Body of pancreas (tissue), 4 donors: ENCODE measurements at regions not wholly inside any gene's neighbourhood (a gene's known extent, or its start where the extent isn't known, plus 50 kb on each side); places are given as distances from the start of the nearest gene placed in this dataset.

ENCODE experiments used
- POLR2A ChIP-seq, 3 donors: fragments of 450-650 bp; IDR thresholded peaks; one replicate each; pipeline ENCODE4 v1.6.1; 2016; ENCODE audit warnings: antibody characterized with exemption in 3 of 3, mild to moderate bottlenecking in 2 of 3
- TF ChIP-seq, protein P1 (sequence below), 7 experiments: fragments of 450-650 bp in 4 of 7; fragments of 200-600 bp in 3 of 7; sonication (generic) in 3 of 7; IDR thresholded peaks; one replicate each; pipeline ENCODE4 v1.5.1; 2016 to 2019; ENCODE audit warnings: antibody characterized with exemption in 7 of 7

DNA sequence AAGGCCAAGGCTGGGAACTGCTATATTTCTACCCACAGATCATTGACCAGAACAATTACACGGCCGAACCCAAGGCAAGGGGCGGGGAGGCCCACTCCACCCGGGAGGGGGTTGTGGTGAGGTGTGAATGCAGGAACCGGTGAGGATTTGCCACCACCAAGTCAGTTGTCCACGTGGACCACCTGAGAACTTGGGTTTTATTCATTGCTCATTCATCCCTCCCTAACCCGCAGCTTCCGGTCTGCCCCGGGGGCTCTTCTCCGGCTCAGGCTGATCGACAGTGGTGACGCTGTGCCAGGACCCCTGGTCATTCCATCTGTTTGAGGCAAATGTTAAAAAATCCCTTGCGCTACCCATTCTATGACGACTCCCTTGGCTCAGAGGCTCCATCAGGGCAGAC, 127.7 kb upstream of the RTL1 start:
- TF ChIP-seq, protein P1, sequence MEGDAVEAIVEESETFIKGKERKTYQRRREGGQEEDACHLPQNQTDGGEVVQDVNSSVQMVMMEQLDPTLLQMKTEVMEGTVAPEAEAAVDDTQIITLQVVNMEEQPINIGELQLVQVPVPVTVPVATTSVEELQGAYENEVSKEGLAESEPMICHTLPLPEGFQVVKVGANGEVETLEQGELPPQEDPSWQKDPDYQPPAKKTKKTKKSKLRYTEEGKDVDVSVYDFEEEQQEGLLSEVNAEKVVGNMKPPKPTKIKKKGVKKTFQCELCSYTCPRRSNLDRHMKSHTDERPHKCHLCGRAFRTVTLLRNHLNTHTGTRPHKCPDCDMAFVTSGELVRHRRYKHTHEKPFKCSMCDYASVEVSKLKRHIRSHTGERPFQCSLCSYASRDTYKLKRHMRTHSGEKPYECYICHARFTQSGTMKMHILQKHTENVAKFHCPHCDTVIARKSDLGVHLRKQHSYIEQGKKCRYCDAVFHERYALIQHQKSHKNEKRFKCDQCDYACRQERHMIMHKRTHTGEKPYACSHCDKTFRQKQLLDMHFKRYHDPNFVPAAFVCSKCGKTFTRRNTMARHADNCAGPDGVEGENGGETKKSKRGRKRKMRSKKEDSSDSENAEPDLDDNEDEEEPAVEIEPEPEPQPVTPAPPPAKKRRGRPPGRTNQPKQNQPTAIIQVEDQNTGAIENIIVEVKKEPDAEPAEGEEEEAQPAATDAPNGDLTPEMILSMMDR (IDR thresholded peaks at IDR 0.05), result no peak
- TF ChIP-seq POLR2A (IDR thresholded peaks at IDR 0.05), result no peak
